GM13977 (cell line): ENCODE measurements at regions not wholly inside any gene's neighbourhood (a gene's known extent, or its start where the extent isn't known, plus 50 kb on each side); places are given as distances from the start of the nearest gene placed in this dataset.

Source experiments
- DNase-seq: peaks from one replicate; pipeline ENCODE4 v3.0.0; 2012; ENCODE audit warnings: low spot score
- CTCF ChIP-seq: IDR thresholded peaks from 2 replicates; pipeline ENCODE4 v1.5.1; 2012; ENCODE audit warnings: mild to moderate bottlenecking, control low read depth; ENCODE audit not compliant: insufficient read depth; ENCODE audit errors: extremely low read depth, missing control alignments
- in situ Hi-C: fragments of 300-500 bp; cut with MboI; formaldehyde crosslinking; loops from one replicate; pipeline ENCODE4 v1.12.0; 2022; ENCODE audit warnings: low sequenced_read_pairs, low pct_unique_long_range_greater_than_20kb, mixed read lengths, inconsistent platforms; ENCODE audit not compliant: unreplicated experiment

- no peak for DNase-seq
- in situ Hi-C loops: no loop called here
- TF ChIP-seq CTCF: no peak
These were observed 445.8 kb downstream of the HTR1B start for GRCh38 chr6:77017537-77017936.

GRCh38 chr6:77015350-77015749, 447.9 kb downstream of the HTR1B start:
- DNase-seq: no peak
- no peak for TF ChIP-seq CTCF
- in situ Hi-C loops: no loop called here

- in situ Hi-C loops: no loop called here
- DNase-seq: no peak
- no peak for TF ChIP-seq CTCF
These were observed 451.3 kb downstream of the HTR1B start for GRCh38 chr6:77011929-77012545.

GRCh38 chr6:77010931-77011542, 452.3 kb downstream of the HTR1B start:
- TF ChIP-seq CTCF: no peak
- in situ Hi-C loops: no loop called here
- DNase-seq: no peak

- TF ChIP-seq CTCF: no peak
- no peak for DNase-seq
- in situ Hi-C loops: no loop called here
These were observed 470.7 kb downstream of the HTR1B start for GRCh38 chr6:76992553-76992952.

GRCh38 chr6:76984572-76984971, 478.7 kb downstream of the HTR1B start:
- no peak for DNase-seq
- in situ Hi-C loops: no loop called here
- no peak for TF ChIP-seq CTCF
